ENCODE measurements at regions not wholly inside any gene's neighbourhood (a gene's known extent, or its start where the extent isn't known, plus 50 kb on each side); places are given as distances from the start of the nearest gene placed in this dataset.

DNA sequence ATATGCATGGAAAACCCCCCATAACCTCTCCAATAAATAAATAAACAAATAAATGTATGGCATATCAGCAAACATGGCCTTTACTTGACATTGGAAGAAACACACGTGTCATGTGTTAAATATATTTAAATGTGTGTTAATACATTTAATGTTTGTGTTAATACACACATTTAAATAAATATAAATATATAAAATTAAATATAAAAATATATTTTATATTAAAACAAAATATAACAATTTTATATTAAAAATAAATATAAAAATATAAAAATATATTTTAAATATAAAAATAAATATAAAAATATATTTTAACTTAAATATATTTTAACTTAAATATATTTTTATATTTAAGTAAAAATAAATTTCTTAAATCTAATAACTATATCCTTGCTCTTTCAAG lies 187.6 kb upstream of the CXXC4 start:
- H3K4me1 Mint-ChIP-seq (ENCODE audit: low read depth): no peaks in the 10 kb centered on the region
- no peak overlapping the region for H3K4me3 Mint-ChIP-seq
- no peaks in the 10 kb centered on the region for H3K36me3 Mint-ChIP-seq (ENCODE audit: low read depth)
- H3K27ac Mint-ChIP-seq: no peak overlapping the region
- TF ChIP-seq, protein P1, sequence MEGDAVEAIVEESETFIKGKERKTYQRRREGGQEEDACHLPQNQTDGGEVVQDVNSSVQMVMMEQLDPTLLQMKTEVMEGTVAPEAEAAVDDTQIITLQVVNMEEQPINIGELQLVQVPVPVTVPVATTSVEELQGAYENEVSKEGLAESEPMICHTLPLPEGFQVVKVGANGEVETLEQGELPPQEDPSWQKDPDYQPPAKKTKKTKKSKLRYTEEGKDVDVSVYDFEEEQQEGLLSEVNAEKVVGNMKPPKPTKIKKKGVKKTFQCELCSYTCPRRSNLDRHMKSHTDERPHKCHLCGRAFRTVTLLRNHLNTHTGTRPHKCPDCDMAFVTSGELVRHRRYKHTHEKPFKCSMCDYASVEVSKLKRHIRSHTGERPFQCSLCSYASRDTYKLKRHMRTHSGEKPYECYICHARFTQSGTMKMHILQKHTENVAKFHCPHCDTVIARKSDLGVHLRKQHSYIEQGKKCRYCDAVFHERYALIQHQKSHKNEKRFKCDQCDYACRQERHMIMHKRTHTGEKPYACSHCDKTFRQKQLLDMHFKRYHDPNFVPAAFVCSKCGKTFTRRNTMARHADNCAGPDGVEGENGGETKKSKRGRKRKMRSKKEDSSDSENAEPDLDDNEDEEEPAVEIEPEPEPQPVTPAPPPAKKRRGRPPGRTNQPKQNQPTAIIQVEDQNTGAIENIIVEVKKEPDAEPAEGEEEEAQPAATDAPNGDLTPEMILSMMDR (IDR thresholded peaks at IDR 0.05): no peak
- no peaks in the 10 kb centered on the region for H3K27me3 Mint-ChIP-seq (ENCODE audit: insufficient read depth)
- H3K9me3 Mint-ChIP-seq: peaks cover 14% of the 10 kb centered on the region
- DNase-seq: no peak

DNA sequence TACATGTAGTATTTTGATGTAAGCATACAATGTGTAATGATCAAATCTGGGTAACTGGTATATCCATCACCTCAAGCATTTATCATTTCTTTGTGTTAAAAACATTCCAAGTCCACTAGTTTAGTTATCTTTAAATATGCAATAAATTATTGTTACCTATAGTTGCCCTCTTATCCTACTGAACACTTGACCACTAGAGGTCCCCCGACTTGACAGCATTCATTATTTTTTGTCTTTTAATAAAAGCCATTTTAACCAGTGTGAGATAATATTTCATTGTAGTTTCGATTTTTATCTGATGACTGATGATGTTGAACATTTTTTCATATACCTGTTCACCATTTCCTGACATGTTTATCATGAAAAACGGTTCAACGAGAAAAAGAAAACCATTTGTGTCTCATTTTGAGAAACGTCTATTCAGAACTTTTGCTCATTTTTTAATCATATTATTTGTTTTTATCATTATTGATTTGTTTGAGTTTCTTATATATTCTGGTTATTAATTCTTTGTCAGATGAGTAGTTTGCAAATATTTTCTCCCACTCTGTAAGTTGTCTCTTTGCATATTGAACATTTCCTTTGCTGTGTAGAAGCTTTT lies 199.0 kb upstream of the CXXC4 start:
- Mint-ChIP-seq H3K36me3 (ENCODE audit: low read depth) (peaks cover 4% of the 10 kb centered on the region; the same call in 1 of the 2 replicates), H3K4me1 (ENCODE audit: low read depth) (no peaks in the 10 kb centered on the region), H3K27ac (no peak overlapping the region), H3K4me3 (no peak overlapping the region), H3K9me3 (peaks cover 15% of the 10 kb centered on the region), H3K27me3 (ENCODE audit: insufficient read depth) (no peaks in the 10 kb centered on the region)
- TF ChIP-seq, protein P1 (IDR thresholded peaks at IDR 0.05): peak; percentile 66
- DNase-seq: no peak

DNA sequence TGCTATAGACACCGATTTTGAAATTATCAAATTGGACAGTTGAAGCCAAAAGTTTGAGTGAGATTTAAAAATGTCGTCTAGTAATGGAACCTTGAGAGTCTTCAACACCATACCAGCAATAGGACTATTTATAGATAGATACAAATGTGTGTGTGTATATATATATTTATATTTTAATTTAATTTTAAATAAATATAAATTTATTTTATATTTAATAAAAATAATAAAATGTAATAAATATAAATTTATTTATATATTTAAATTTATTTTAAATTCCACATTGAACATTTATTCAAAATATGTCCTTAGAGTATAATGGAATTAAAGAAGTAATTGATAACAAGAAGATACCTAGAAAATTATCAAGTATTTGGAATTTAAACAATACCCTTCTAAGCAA lies 221.9 kb upstream of the CXXC4 start:
- no peak overlapping the region for H3K4me3 Mint-ChIP-seq
- TF ChIP-seq, protein P1 (IDR thresholded peaks at IDR 0.05): no peak
- H3K27ac Mint-ChIP-seq: no peak overlapping the region
- no peaks in the 10 kb centered on the region for H3K36me3 Mint-ChIP-seq (ENCODE audit: low read depth)
- no peak for DNase-seq
- peaks cover 13% of the 10 kb centered on the region for H3K9me3 Mint-ChIP-seq
- H3K4me1 Mint-ChIP-seq (ENCODE audit: low read depth): no peaks in the 10 kb centered on the region
- no peaks in the 10 kb centered on the region; the same call in none of the 2 replicates for H3K27me3 Mint-ChIP-seq (ENCODE audit: insufficient read depth)

DNA sequence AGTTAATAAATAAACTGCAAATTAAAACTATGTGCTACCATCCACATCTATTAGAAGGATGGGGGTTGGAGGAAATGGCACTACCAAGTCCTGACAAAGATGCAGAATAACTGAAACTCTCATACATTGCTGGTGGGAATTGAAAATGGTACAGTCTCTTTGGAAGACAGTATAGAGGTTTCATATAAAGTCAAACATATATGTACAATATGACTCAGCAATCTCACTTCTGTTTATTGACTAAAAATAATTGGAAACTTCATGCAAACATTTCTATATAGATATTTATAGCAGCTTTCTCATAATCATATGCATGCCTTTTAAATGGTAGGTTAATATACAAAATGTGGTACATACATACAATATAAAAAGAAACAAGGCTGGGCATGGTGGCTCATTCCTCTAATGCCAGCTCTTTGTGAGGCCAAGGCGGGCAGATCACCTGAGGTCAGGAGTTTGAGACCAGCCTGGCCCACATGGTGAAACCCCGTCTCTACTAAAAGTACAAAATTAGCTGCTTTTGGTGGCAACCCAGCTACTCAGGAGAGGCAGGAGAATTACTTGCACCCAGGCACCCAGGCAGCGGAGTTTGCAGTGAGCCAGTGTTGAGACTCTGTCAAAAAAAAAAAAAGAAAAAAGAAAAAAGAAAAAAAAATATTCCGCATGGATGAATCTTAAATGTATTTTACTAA lies 225.0 kb upstream of the CXXC4 start:
- Mint-ChIP-seq H3K4me1 (ENCODE audit: low read depth) (no peaks in the 10 kb centered on the region), H3K9me3 (peaks cover 11% of the 10 kb centered on the region), H3K27me3 (ENCODE audit: insufficient read depth) (no peaks in the 10 kb centered on the region), H3K4me3 (no peak overlapping the region), H3K27ac (no peak overlapping the region), H3K36me3 (ENCODE audit: low read depth) (no peaks in the 10 kb centered on the region)
- no peak for DNase-seq
- TF ChIP-seq, protein P1 (IDR thresholded peaks at IDR 0.05): no peak

DNA sequence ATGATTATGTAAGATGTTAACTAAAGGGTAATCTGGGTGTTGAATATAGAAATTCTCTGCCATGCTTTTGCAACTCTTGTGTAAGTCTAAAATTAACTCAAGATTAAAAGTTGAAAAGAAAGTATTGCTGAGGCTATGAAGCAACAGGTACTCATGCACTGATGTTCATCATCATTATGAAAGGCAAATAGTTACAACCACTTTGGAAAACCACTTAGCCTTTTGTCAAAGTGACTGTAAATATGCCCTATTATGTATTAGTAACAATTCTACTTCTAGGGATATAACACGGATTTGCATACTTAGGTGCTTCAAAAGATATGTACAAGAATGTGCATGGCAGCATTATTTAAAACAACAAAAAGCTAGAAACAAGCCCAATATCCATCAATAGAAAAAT lies 227.8 kb upstream of the CXXC4 start:
- DNase-seq: no peak
- Mint-ChIP-seq H3K27ac (no peak overlapping the region), H3K27me3 (ENCODE audit: insufficient read depth) (peaks cover 2% of the 10 kb centered on the region; the same call in 1 of the 2 replicates), H3K4me1 (ENCODE audit: low read depth) (no peaks in the 10 kb centered on the region), H3K9me3 (peaks cover 12% of the 10 kb centered on the region), H3K36me3 (ENCODE audit: low read depth) (no peaks in the 10 kb centered on the region), H3K4me3 (no peak overlapping the region)
- TF ChIP-seq, protein P1 (IDR thresholded peaks at IDR 0.05): no peak
